ENCODE measurements at regions not wholly inside any gene's neighbourhood (a gene's known extent, or its start where the extent isn't known, plus 50 kb on each side); places are given as distances from the start of the nearest gene placed in this dataset.
"Not testable (repeated sequence)": the region's sequence is repeated elsewhere in the genome, so short reads cannot be mapped to it uniquely, and the experiment has no call there.

DNA sequence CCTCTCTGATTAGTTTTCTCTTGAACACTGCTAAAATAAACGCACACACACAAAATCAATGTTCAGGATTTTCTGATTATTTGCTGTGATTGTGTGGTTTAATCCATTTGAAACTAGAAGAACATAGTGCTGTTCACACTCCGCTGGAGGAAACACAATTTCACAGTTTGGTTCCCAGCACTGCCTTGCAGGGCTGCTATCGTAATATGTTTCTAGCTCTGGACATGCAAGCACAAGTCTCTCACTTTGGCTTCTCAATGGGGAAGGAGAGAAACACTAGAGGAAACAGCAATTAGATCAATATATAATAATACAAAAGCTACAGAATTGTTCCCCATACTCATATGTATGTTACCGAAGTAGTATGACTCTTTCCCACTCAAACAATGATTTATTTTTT is 299.5 kb downstream of the NSUN3 start:
- no peak for DNase-seq (ENCODE audit: low read depth, low spot score)
- no peak overlapping the region for H3K27ac Mint-ChIP-seq (ENCODE audit: unreplicated experiment)
- peaks cover 2% of the 10 kb centered on the region for H3K36me3 Mint-ChIP-seq (ENCODE audit: low read depth)
- no peaks in the 10 kb centered on the region for H3K27me3 Mint-ChIP-seq (ENCODE audit: low read depth)
- TF ChIP-seq, protein P1, sequence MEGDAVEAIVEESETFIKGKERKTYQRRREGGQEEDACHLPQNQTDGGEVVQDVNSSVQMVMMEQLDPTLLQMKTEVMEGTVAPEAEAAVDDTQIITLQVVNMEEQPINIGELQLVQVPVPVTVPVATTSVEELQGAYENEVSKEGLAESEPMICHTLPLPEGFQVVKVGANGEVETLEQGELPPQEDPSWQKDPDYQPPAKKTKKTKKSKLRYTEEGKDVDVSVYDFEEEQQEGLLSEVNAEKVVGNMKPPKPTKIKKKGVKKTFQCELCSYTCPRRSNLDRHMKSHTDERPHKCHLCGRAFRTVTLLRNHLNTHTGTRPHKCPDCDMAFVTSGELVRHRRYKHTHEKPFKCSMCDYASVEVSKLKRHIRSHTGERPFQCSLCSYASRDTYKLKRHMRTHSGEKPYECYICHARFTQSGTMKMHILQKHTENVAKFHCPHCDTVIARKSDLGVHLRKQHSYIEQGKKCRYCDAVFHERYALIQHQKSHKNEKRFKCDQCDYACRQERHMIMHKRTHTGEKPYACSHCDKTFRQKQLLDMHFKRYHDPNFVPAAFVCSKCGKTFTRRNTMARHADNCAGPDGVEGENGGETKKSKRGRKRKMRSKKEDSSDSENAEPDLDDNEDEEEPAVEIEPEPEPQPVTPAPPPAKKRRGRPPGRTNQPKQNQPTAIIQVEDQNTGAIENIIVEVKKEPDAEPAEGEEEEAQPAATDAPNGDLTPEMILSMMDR (conservative IDR thresholded peaks at IDR 0.05) = no peak
- peaks cover 23% of the 10 kb centered on the region for H3K4me1 Mint-ChIP-seq
- peaks cover 2% of the 10 kb centered on the region for H3K9me3 Mint-ChIP-seq
- no peak overlapping the region for H3K4me3 Mint-ChIP-seq

DNA sequence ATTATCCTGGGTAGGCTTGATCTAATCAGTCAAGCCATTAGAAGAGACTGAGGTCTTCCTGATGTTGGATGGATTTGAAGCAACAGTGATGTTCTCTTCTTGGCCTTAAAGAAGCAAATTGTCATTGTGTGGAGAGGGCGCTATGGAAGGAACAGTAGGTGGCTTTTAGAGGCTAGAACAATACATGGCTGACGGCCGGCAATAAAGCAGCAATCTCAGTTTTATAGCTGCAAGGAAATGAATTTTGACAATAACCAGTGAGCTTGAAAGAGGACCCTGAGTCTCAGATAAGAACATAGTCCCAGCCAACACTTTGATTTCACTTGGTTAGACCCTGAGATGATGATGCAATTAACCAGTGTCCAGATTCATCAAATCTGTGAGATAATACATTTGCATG is 302.1 kb downstream of the NSUN3 start:
- peaks cover 11% of the 10 kb centered on the region for H3K9me3 Mint-ChIP-seq
- H3K4me3 Mint-ChIP-seq = no peak overlapping the region
- DNase-seq (ENCODE audit: low read depth, low spot score) = no peak
- no peaks in the 10 kb centered on the region for H3K27me3 Mint-ChIP-seq (ENCODE audit: low read depth)
- peaks cover 17% of the 10 kb centered on the region for H3K4me1 Mint-ChIP-seq
- H3K36me3 Mint-ChIP-seq (ENCODE audit: low read depth) = peaks cover 4% of the 10 kb centered on the region
- no peak overlapping the region for H3K27ac Mint-ChIP-seq (ENCODE audit: unreplicated experiment)
- TF ChIP-seq, protein P1 (conservative IDR thresholded peaks at IDR 0.05) = no peak

DNA sequence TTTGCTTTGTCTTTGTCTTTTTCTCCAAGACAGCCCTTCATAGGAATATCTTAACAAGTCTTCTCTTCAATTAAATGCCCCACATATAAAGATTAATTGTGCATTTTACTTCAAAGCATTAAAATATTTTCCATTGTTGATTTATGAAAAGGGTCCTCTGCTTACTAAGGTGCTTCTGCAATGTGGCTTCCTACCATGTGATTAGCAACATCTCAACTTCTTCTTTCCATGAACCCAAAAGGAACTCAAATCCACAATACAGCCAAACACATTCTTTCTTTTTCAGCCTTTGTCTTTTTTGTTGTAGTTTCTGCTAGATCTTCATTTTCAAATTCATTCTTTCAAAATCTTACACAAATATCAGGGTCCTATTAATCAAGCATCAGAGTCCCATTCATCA is 309.2 kb downstream of the NSUN3 start:
- no peak overlapping the region for H3K27ac Mint-ChIP-seq (ENCODE audit: unreplicated experiment)
- H3K36me3 Mint-ChIP-seq (ENCODE audit: low read depth) = peaks cover 4% of the 10 kb centered on the region
- H3K27me3 Mint-ChIP-seq (ENCODE audit: low read depth) = no peaks in the 10 kb centered on the region
- peaks cover 18% of the 10 kb centered on the region for H3K9me3 Mint-ChIP-seq
- H3K4me3 Mint-ChIP-seq = no peak overlapping the region
- no peaks in the 10 kb centered on the region for H3K4me1 Mint-ChIP-seq
- TF ChIP-seq, protein P1 (conservative IDR thresholded peaks at IDR 0.05) = no peak
- no peak for DNase-seq (ENCODE audit: low read depth, low spot score)

DNA sequence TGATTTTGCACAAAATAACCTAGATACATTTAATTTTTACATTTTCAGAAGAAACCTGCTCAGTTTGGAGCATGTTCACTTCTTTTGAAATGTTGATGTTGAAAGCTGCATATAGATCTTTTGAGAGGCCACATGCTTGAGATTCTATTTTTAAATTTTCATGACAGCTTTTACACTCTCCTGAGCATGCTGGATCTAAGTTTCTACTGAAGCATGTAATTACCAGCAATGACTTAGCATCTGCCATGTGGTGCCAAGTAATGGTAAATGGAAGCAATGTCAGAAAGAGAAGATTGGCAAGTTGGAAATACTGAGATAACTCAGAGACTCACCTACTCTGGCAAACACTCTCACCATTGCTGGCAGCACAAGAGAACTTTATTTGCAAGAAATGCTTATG is 310.6 kb downstream of the NSUN3 start:
- H3K4me1 Mint-ChIP-seq = no peaks in the 10 kb centered on the region
- H3K27me3 Mint-ChIP-seq (ENCODE audit: low read depth) = no peaks in the 10 kb centered on the region
- no peak for DNase-seq (ENCODE audit: low read depth, low spot score)
- TF ChIP-seq, protein P1 (conservative IDR thresholded peaks at IDR 0.05) = no peak
- H3K36me3 Mint-ChIP-seq (ENCODE audit: low read depth) = no peaks in the 10 kb centered on the region
- no peak overlapping the region for H3K4me3 Mint-ChIP-seq
- H3K9me3 Mint-ChIP-seq = peaks cover 13% of the 10 kb centered on the region
- no peak overlapping the region for H3K27ac Mint-ChIP-seq (ENCODE audit: unreplicated experiment)

DNA sequence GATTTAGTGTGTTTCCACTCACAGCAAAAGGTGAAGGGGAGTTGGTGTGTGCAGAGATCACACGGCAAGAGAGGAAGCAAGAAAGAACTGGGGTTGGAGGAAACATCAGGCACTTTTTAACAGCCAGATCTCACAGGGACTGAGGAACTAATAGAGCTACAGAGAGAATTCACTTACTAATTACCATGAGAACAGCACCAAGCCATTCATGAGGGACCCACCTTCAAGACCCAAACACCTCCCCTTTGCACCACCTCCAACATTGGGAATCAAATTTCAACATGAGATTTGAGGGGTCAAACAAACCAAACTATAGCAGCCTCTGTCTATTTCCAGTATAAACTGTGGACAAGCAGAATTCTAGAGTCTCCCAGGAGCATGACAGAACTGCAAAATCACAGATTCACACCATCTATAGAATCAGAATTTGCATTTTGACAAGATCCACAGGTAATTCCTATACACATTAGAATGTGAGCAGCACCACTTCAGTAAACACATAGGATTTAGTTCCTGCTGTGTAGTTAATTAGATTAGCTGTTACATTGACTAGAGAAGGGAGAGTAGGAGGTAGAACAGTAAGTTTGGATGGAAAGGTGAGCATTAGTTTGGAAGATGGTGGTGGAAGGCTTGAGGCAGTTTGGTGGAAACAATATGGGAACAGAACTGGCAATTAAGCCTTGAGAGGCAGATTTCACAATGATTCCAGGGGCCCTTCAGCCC is 311.7 kb downstream of the NSUN3 start:
- no peak overlapping the region for H3K27ac Mint-ChIP-seq (ENCODE audit: unreplicated experiment)
- no peak overlapping the region for H3K4me3 Mint-ChIP-seq
- no peaks in the 10 kb centered on the region for H3K27me3 Mint-ChIP-seq (ENCODE audit: low read depth)
- no peak for DNase-seq (ENCODE audit: low read depth, low spot score)
- TF ChIP-seq, protein P1 (conservative IDR thresholded peaks at IDR 0.05) = no peak
- peaks cover 7% of the 10 kb centered on the region for H3K9me3 Mint-ChIP-seq
- no peaks in the 10 kb centered on the region for H3K4me1 Mint-ChIP-seq
- H3K36me3 Mint-ChIP-seq (ENCODE audit: low read depth) = no peaks in the 10 kb centered on the region

DNA sequence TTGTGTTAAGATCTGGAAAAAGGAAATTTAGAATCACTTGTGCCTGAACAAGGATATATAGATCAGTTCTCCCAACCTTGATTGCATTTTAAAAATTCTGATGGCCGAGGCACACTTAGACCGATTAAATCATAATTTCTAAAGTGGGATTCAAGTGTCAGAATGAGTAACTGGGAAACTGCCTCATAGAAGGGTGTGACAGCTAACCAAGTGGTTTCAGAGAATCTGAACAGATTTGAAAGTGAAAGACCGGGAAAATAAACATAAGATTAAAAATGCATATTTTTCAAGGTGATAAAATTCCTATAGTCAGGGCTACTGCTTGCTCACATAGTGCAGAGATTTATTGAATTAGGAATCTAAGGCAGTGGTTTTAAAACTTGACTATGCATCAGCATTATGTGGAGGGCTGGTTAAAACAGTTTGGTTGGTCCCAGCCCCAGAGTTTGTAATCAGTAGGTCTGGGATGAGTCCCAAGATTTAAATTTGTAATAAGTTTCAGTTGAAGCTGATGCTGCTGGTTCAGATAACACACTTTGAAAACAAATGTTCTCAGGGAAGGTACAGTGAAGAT is 314.3 kb downstream of the NSUN3 start:
- not testable (repeated sequence) for H3K9me3 Mint-ChIP-seq; DNase-seq (ENCODE audit: low read depth, low spot score); H3K4me1 Mint-ChIP-seq; H3K4me3 Mint-ChIP-seq; H3K27ac Mint-ChIP-seq (ENCODE audit: unreplicated experiment); H3K27me3 Mint-ChIP-seq (ENCODE audit: low read depth); H3K36me3 Mint-ChIP-seq (ENCODE audit: low read depth)

DNA sequence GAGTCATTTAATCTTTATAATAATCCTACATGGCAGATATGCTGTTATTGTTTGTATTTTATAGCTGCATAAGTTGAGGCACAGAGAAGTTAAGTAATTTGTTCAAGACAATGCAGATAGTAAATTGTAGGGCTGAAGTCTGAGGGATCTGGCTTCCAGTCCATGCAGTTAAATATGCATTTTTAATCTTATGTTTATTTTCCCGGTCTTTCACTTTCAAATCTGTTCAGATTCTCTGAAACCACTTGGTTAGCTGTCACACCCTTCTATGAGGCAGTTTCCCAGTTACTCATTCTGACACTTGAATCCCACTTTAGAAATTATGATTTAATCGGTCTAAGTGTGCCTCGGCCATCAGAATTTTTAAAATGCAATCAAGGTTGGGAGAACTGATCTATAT is 315.0 kb downstream of the NSUN3 start:
- not testable (repeated sequence) for H3K4me3 Mint-ChIP-seq; H3K4me1 Mint-ChIP-seq; H3K36me3 Mint-ChIP-seq (ENCODE audit: low read depth); H3K27ac Mint-ChIP-seq (ENCODE audit: unreplicated experiment); H3K9me3 Mint-ChIP-seq; DNase-seq (ENCODE audit: low read depth, low spot score); H3K27me3 Mint-ChIP-seq (ENCODE audit: low read depth)

Measured in neural crest cell (in vitro differentiated cells).